KMS-11 (cell line): ENCODE measurements at regions not wholly inside any gene's neighbourhood (a gene's known extent, or its start where the extent isn't known, plus 50 kb on each side); places are given as distances from the start of the nearest gene placed in this dataset.

Source experiments
- H2AFZ ChIP-seq: fragments of 200-600 bp; sonication (generic); 2 replicates; pipeline ENCODE4 v1.6.1; 2016; ENCODE audit warnings: antibody characterized with exemption, mixed run types, low read depth
- H3K27ac ChIP-seq: fragments of 200-600 bp; sonication (generic); 2 replicates; pipeline ENCODE4 v1.6.1; 2016; ENCODE audit warnings: mild to moderate bottlenecking, mixed run types
- H3K27me3 ChIP-seq: fragments of 200-600 bp; sonication (generic); 2 replicates; pipeline ENCODE4 v1.6.1; 2017; ENCODE audit warnings: mild to moderate bottlenecking, low read depth, mixed run types, moderate library complexity; ENCODE audit not compliant: insufficient read depth
- H3K36me3 ChIP-seq: fragments of 200-600 bp; sonication (generic); 2 replicates; pipeline ENCODE4 v1.6.1; 2017; ENCODE audit warnings: mild to moderate bottlenecking, mixed run types; ENCODE audit not compliant: insufficient read depth
- H3K4me1 ChIP-seq: fragments of 200-600 bp; sonication (generic); 2 replicates; pipeline ENCODE4 v1.6.1; 2016; ENCODE audit warnings: mild to moderate bottlenecking, low read depth, mixed run types; ENCODE audit not compliant: poor library complexity, severe bottlenecking
- H3K4me2 ChIP-seq: fragments of 200-600 bp; sonication (generic); 2 replicates; pipeline ENCODE4 v1.7.0; 2016; ENCODE audit warnings: mild to moderate bottlenecking, mixed run types
- H3K4me3 ChIP-seq: fragments of 200-600 bp; sonication (generic); IDR thresholded peaks from 2 replicates; pipeline ENCODE4 v1.6.1; 2017; ENCODE audit warnings: low read depth, low read length, mixed read lengths; ENCODE audit not compliant: insufficient read depth
- H3K79me2 ChIP-seq: fragments of 200-600 bp; sonication (generic); 2 replicates; pipeline ENCODE4 v1.6.1; 2016; ENCODE audit warnings: low read depth, mixed run types; ENCODE audit not compliant: insufficient read depth
- H3K9ac ChIP-seq: fragments of 200-600 bp; sonication (generic); 2 replicates; pipeline ENCODE4 v1.6.1; 2016; ENCODE audit warnings: mild to moderate bottlenecking, mixed run types
- H4K20me1 ChIP-seq: fragments of 200-600 bp; sonication (generic); 2 replicates; pipeline ENCODE4 v1.6.1; 2016; ENCODE audit warnings: mild to moderate bottlenecking, mixed run types; ENCODE audit not compliant: insufficient read depth
- CTCF ChIP-seq: fragments of 200-600 bp; sonication (generic); conservative IDR thresholded peaks from 2 replicates; pipeline ENCODE4 v1.6.1; 2017; ENCODE audit warnings: low read depth, mild to moderate bottlenecking, antibody characterized with exemption, low read length, moderate library complexity, mixed read lengths

- no peak overlapping the region for H3K9ac ChIP-seq
- H3K36me3 ChIP-seq: no peaks in the 10 kb centered on the region
- no peaks in the 10 kb centered on the region for H3K27me3 ChIP-seq
- no peak overlapping the region for H3K27ac ChIP-seq
- H3K4me2 ChIP-seq: no peak overlapping the region
- H3K79me2 ChIP-seq: no peaks in the 10 kb centered on the region
- H3K4me1 ChIP-seq: no peaks in the 10 kb centered on the region
- no peaks in the 10 kb centered on the region for H4K20me1 ChIP-seq
- no peak overlapping the region for H3K4me3 ChIP-seq
- H2AFZ ChIP-seq: no peak overlapping the region
- TF ChIP-seq CTCF: no peak
Observed at GRCh38 chr2:58899692-58900091, 658.6 kb upstream of the FANCL start.

GRCh38 chr2:58896638-58897037 is 655.5 kb upstream of the FANCL start:
- Histone ChIP-seq H3K4me1 (no peaks in the 10 kb centered on the region), H3K36me3 (no peaks in the 10 kb centered on the region), H3K79me2 (no peaks in the 10 kb centered on the region), H4K20me1 (no peaks in the 10 kb centered on the region), H3K27me3 (no peaks in the 10 kb centered on the region), H3K4me3 (no peak overlapping the region), H3K9ac (no peak overlapping the region), H3K4me2 (no peak overlapping the region), H2AFZ (no peak overlapping the region), H3K27ac (no peak overlapping the region)
- TF ChIP-seq CTCF: no peak

GRCh38 chr2:58895857-58896256 is 654.7 kb upstream of the FANCL start:
- H3K4me2 ChIP-seq: no peak overlapping the region
- no peak overlapping the region for H3K27ac ChIP-seq
- no peak overlapping the region for H3K9ac ChIP-seq
- no peak overlapping the region for H3K4me3 ChIP-seq
- no peaks in the 10 kb centered on the region for H3K36me3 ChIP-seq
- no peaks in the 10 kb centered on the region for H3K79me2 ChIP-seq
- H3K4me1 ChIP-seq: no peaks in the 10 kb centered on the region
- TF ChIP-seq CTCF: no peak
- H3K27me3 ChIP-seq: no peaks in the 10 kb centered on the region
- no peaks in the 10 kb centered on the region for H4K20me1 ChIP-seq
- H2AFZ ChIP-seq: no peak overlapping the region

- no peaks in the 10 kb centered on the region for H3K4me1 ChIP-seq
- no peak for TF ChIP-seq CTCF
- no peaks in the 10 kb centered on the region for H3K36me3 ChIP-seq
- H4K20me1 ChIP-seq: no peaks in the 10 kb centered on the region
- no peak overlapping the region for H3K4me2 ChIP-seq
- H3K27me3 ChIP-seq: no peaks in the 10 kb centered on the region
- H3K4me3 ChIP-seq: no peak overlapping the region
- H3K79me2 ChIP-seq: no peaks in the 10 kb centered on the region
- H2AFZ ChIP-seq: no peak overlapping the region
- no peak overlapping the region for H3K27ac ChIP-seq
- no peak overlapping the region for H3K9ac ChIP-seq
Observed at GRCh38 chr2:58893656-58894351, 652.7 kb upstream of the FANCL start.
